H1 (cell line): ENCODE measurements at regions not wholly inside any gene's neighbourhood (a gene's known extent, or its start where the extent isn't known, plus 50 kb on each side); places are given as distances from the start of the nearest gene placed in this dataset.

ENCODE experiments used
- CTCF ChIA-PET: fragments of 300-600 bp; sonication (Branson Sonifier 250); formaldehyde crosslinking; loops from one replicate; lab custom pipeline; 2021; ENCODE audit not compliant: partially characterized antibody; lab: Charles Lee
- POLR2A ChIA-PET: fragments of 300-600 bp; sonication (Branson Sonifier 250); formaldehyde crosslinking; loops from one replicate; lab custom pipeline; 2021; ENCODE audit warnings: inconsistent platforms; ENCODE audit not compliant: partially characterized antibody; lab: Charles Lee
- DNase-seq, 2 experiments: peaks; one replicate each; pipeline versions ENCODE4 v3.0.0 to v3.0.0-alpha.2; 2010 to 2022; ENCODE audit warnings: low spot score in 2 of 2, low read depth in 1 of 2, mixed read lengths in 1 of 2
- FAIRE-seq: peaks from 2 replicates; lab custom pipeline; 2011; peaks lifted over from hg19 to GRCh38; lab: Jason Lieb, UNC
- H2AFZ ChIP-seq: 2 replicates; pipeline ENCODE4 v1.8.1; 2012; ENCODE audit warnings: low read length, inconsistent platforms
- H2AK5ac ChIP-seq: 2 replicates; pipeline ENCODE4 v1.6.1; 2013; ENCODE audit warnings: low read depth, low read length
- H2BK120ac ChIP-seq: replicated peaks from 2 replicates; pipeline ENCODE3; 2013; ENCODE audit warnings: low read depth, low read length, inconsistent platforms
- H2BK12ac ChIP-seq: 2 replicates; pipeline ENCODE4 v1.6.1; 2013; ENCODE audit warnings: low read depth, low read length
- H2BK15ac ChIP-seq: 2 replicates; pipeline ENCODE4 v1.6.1; 2013; ENCODE audit warnings: low read length
- H2BK20ac ChIP-seq: 2 replicates; pipeline ENCODE4 v1.6.1; 2013; ENCODE audit warnings: low read length
- H2BK5ac ChIP-seq: 2 replicates; pipeline ENCODE4 v1.6.1; 2013; ENCODE audit warnings: low read depth, low read length
- H3K14ac ChIP-seq: 2 replicates; pipeline ENCODE4 v1.6.1; 2013; ENCODE audit warnings: inconsistent platforms; ENCODE audit not compliant: insufficient read length
- H3K18ac ChIP-seq: 2 replicates; pipeline ENCODE4 v1.6.1; 2013; ENCODE audit warnings: low read length; ENCODE audit errors: extremely low read depth
- H3K23ac ChIP-seq: 2 replicates; pipeline ENCODE4 v1.6.1; 2013; ENCODE audit warnings: inconsistent platforms; ENCODE audit not compliant: insufficient read length
- H3K23me2 ChIP-seq: 2 replicates; pipeline ENCODE4 v1.6.1; 2013; ENCODE audit warnings: low read depth, low read length
- H3K27ac ChIP-seq: 2 replicates; pipeline ENCODE4 v1.6.1; 2011; ENCODE audit warnings: low read depth, low read length, inconsistent platforms
- H3K27me3 ChIP-seq, 4 experiments: replicated peaks in 1 of 4; 1 replicate in 1 of 4; 2 replicates in 3 of 4; pipeline versions ENCODE4 v1.6.1 to v1.8.1; 2011 to 2013; ENCODE audit warnings: low read length in 3 of 4, mild to moderate bottlenecking in 3 of 4, inconsistent platforms in 2 of 4, mixed read lengths in 2 of 4, moderate library complexity in 1 of 4; ENCODE audit not compliant: control insufficient read depth in 3 of 4, insufficient read depth in 3 of 4; ENCODE audit errors: extremely low read depth in 1 of 4
- H3K36me3 ChIP-seq, 4 experiments: 2 replicates each; pipeline versions ENCODE4 v1.6.1 to v1.8.1; 2011 to 2013; ENCODE audit warnings: mild to moderate bottlenecking in 4 of 4, low read length in 3 of 4, moderate library complexity in 2 of 4, control low read depth in 1 of 4, inconsistent platforms in 1 of 4; ENCODE audit not compliant: insufficient read depth in 4 of 4, control insufficient read depth in 2 of 4
- H3K4ac ChIP-seq: replicated peaks from 2 replicates; pipeline ENCODE3; 2013; ENCODE audit warnings: low read length, low read depth, mixed read lengths, inconsistent platforms; ENCODE audit not compliant: insufficient read length
- H3K4me1 ChIP-seq, 4 experiments: replicated peaks in 1 of 4; 1 replicate in 1 of 4; 2 replicates in 3 of 4; pipeline versions ENCODE4 v1.6.1 to v1.8.1; 2011 to 2013; ENCODE audit warnings: low read length in 3 of 4, inconsistent platforms in 2 of 4, mixed read lengths in 1 of 4; ENCODE audit not compliant: insufficient read depth in 4 of 4, control insufficient read depth in 3 of 4
- H3K4me2 ChIP-seq, 2 experiments: 2 replicates each; pipeline versions ENCODE4 v1.6.1 to v1.8.1; 2011 to 2013; ENCODE audit warnings: low read depth in 2 of 2, low read length in 2 of 2, control low read depth in 1 of 2, inconsistent platforms in 1 of 2, mild to moderate bottlenecking in 1 of 2; ENCODE audit not compliant: insufficient read depth in 1 of 2
- H3K4me3 ChIP-seq, 4 experiments: fragments of 200-600, 300-600 bp in 1 of 4; sonication (generic), shearing (Covaris generic), sonication (Bioruptor Twin) in 1 of 4; 2 replicates each; pipeline versions ENCODE4 v1.5.1 to v1.8.1; 2011 to 2016; ENCODE audit warnings: low read length in 4 of 4, low read depth in 3 of 4, control low read depth in 2 of 4, inconsistent platforms in 2 of 4, mild to moderate bottlenecking in 2 of 4, mixed read lengths in 1 of 4, moderate library complexity in 1 of 4; ENCODE audit not compliant: insufficient read depth in 2 of 4; ENCODE audit errors: extremely low read depth in 1 of 4
- H3K56ac ChIP-seq: replicated peaks from 2 replicates; pipeline ENCODE3; 2013; ENCODE audit warnings: low read depth, mild to moderate bottlenecking, mixed read lengths, low read length, inconsistent platforms; ENCODE audit not compliant: insufficient read length
- H3K79me1 ChIP-seq: 2 replicates; pipeline ENCODE4 v1.6.1; 2013; ENCODE audit warnings: low read depth, low read length, control low read depth
- H3K79me2 ChIP-seq, 2 experiments: 2 replicates each; pipeline versions ENCODE4 v1.6.1 to v1.8.1; 2012 to 2013; ENCODE audit warnings: low read length in 2 of 2, mild to moderate bottlenecking in 2 of 2, inconsistent platforms in 1 of 2; ENCODE audit not compliant: insufficient read depth in 2 of 2, control insufficient read depth in 1 of 2
- H3K9ac ChIP-seq, 4 experiments: replicated peaks in 1 of 4; 1 replicate in 1 of 4; 2 replicates in 3 of 4; pipeline versions ENCODE4 v1.6.1 to v1.8.1; 2011 to 2013; ENCODE audit warnings: low read depth in 3 of 4, low read length in 3 of 4, control low read depth in 2 of 4, mild to moderate bottlenecking in 2 of 4, moderate library complexity in 2 of 4, inconsistent platforms in 1 of 4; ENCODE audit errors: extremely low read depth in 1 of 4
- H3K9me3 ChIP-seq, 2 experiments: 2 replicates each; pipeline versions ENCODE4 v1.6.1 to v1.8.1; 2012 to 2013; ENCODE audit warnings: mild to moderate bottlenecking in 2 of 2, moderate library complexity in 2 of 2, control low read depth in 1 of 2, inconsistent platforms in 1 of 2, low read depth in 1 of 2, low read length in 1 of 2, mixed read lengths in 1 of 2; ENCODE audit not compliant: insufficient read depth in 2 of 2
- H4K20me1 ChIP-seq, 2 experiments: replicated peaks in 1 of 2; 2 replicates each; pipeline versions ENCODE3 to v1.8.1; 2011 to 2013; ENCODE audit warnings: inconsistent platforms in 2 of 2, low read length in 2 of 2, mild to moderate bottlenecking in 1 of 2; ENCODE audit not compliant: insufficient read depth in 2 of 2, control insufficient read depth in 1 of 2
- H4K5ac ChIP-seq: 2 replicates; pipeline ENCODE4 v1.6.1; 2013; ENCODE audit warnings: low read length, low read depth, mixed read lengths, inconsistent platforms; ENCODE audit not compliant: insufficient read length
- H4K8ac ChIP-seq: 2 replicates; pipeline ENCODE4 v1.8.0; 2013; ENCODE audit warnings: mild to moderate bottlenecking, moderate library complexity, low read length, inconsistent platforms; ENCODE audit not compliant: insufficient read depth; ENCODE audit errors: extremely low read depth
- H4K91ac ChIP-seq: replicated peaks from 2 replicates; pipeline ENCODE3; 2013; ENCODE audit warnings: low read length, mixed read lengths, inconsistent platforms; ENCODE audit not compliant: insufficient read length
- POLR2A ChIP-seq, 2 experiments: IDR thresholded peaks; 1 replicate in 1 of 2; 2 replicates in 1 of 2; pipeline ENCODE4 v1.6.1; 2011; ENCODE audit warnings: low read depth in 2 of 2, low read length in 2 of 2, mild to moderate bottlenecking in 2 of 2; ENCODE audit errors: control extremely low read depth in 1 of 2
- USF2 ChIP-seq: IDR thresholded peaks from 2 replicates; pipeline ENCODE4 v1.6.1; 2011; ENCODE audit warnings: low read length, improper control_type of control experiment
- WGBS, 2 experiments: shearing (Covaris generic) in 1 of 2; methylation state at CpG; one replicate each; pipeline versions ENCODE4 v1.1.6 to v1.1.7; 2013 to 2015; ENCODE audit warnings: low lambda C conversion rate in 2 of 2, mixed read lengths in 2 of 2, inconsistent platforms in 1 of 2, low coverage in 1 of 2, missing lambda C conversion rate in 1 of 2; ENCODE audit not compliant: insufficient replicate concordance in 2 of 2, insufficient coverage in 1 of 2, insufficient read length in 1 of 2; ENCODE audit errors: extremely low coverage in 1 of 2, missing lambda C conversion rate in 1 of 2; 5-methylcytosine and 5-hydroxymethylcytosine counted together

GRCh38 chr2:236345081-236345714, 81.0 kb upstream of the ASB18 start:
- no peak overlapping the region for H3K4me3 ChIP-seq
- H3K23ac ChIP-seq = no peak overlapping the region
- DNase-seq (no peak), FAIRE-seq (no peak)
- POLR2A ChIA-PET = no interaction called here
- no peak overlapping the region for H3K14ac ChIP-seq
- H3K23me2 ChIP-seq = no peaks in the 10 kb centered on the region
- no peaks in the 10 kb centered on the region for H3K27me3 ChIP-seq
- no peak for TF ChIP-seq POLR2A (IDR thresholded peaks at IDR 0.05; ENCODE audit: control extremely low read depth in 1 of 2, low read depth in 2 of 2, low read length in 2 of 2)
- TF ChIP-seq USF2 = no peak
- TF ChIP-seq, all 59 proteins: peak for 0
- Histone ChIP-seq H3K4me1 (peaks cover 0 to 8% (median 5%) of the 10 kb centered on the region in 4 experiments; a peak in 3 of 7 replicates), H2BK12ac (no peak overlapping the region), H3K79me2 (no peaks in the 10 kb centered on the region), H2BK120ac (no peak overlapping the region), H3K36me3 (no peaks in the 10 kb centered on the region), H3K27ac (no peak overlapping the region), H3K9me3 (no peaks in the 10 kb centered on the region), H2BK20ac (no peak overlapping the region), H4K20me1 (no peaks in the 10 kb centered on the region), H3K4me2 (no peak overlapping the region), H2AFZ (no peak overlapping the region), H3K18ac (no peak overlapping the region), H3K4ac (no peak overlapping the region), H2BK5ac (no peak overlapping the region), H2AK5ac (no peak overlapping the region), H3K56ac (no peak overlapping the region), H4K91ac (peak overlapping the region; percentile 20), H3K79me1 (no peaks in the 10 kb centered on the region), H4K5ac (no peak overlapping the region), H2BK15ac (no peak overlapping the region), H3K9ac (no peak overlapping the region), H4K8ac (peak overlapping the region; percentile 43; the same call in 1 of the 2 replicates)
- 80% methylated on average over 17 of the region's 18 CpGs; no CpG with 5 or more reads in 1 of the 2 experiments for WGBS, 2 experiments
- CTCF ChIA-PET = interaction anchor here (0.6 kb wide), 1 partner anchor 100 kb away, joined by 3 read pairs; no protein-coding TSS in a partner anchor
